Large intestine (tissue), 3 donors: ENCODE measurements at regions not wholly inside any gene's neighbourhood (a gene's known extent, or its start where the extent isn't known, plus 50 kb on each side); places are given as distances from the start of the nearest gene placed in this dataset.
A peak's percentile ranks its signal among the peaks of the same experiment; 100 is the strongest.

Experiments
- DNase-seq, 2 donors: peaks; one replicate each; pipeline versions ENCODE4 v3.0.0 to v3.0.0-alpha.2; 2013
- H3K27ac ChIP-seq: one replicate; pipeline ENCODE4 v1.5.1; 2013; ENCODE audit warnings: low read length
- H3K27me3 ChIP-seq: 2 replicates; pipeline ENCODE4 v1.6.1; 2013; ENCODE audit warnings: low read length; ENCODE audit not compliant: control insufficient read depth, insufficient read depth
- H3K36me3 ChIP-seq: 2 replicates; pipeline ENCODE4 v1.6.1; 2013; ENCODE audit warnings: low read length; ENCODE audit not compliant: control insufficient read depth, insufficient read depth
- H3K4me1 ChIP-seq: one replicate; pipeline ENCODE4 v1.6.1; 2013; ENCODE audit warnings: low read length; ENCODE audit not compliant: control insufficient read depth, insufficient read depth
- H3K4me3 ChIP-seq: one replicate; pipeline ENCODE4 v1.5.1; 2013; ENCODE audit warnings: low read length
- H3K9me3 ChIP-seq: one replicate; pipeline ENCODE4 v1.6.1; 2013; ENCODE audit warnings: mild to moderate bottlenecking, low read depth, low read length, moderate library complexity; ENCODE audit not compliant: control insufficient read depth
- WGBS: methylation state at CpG from one replicate; pipeline ENCODE4 v1.1.5; 2013; ENCODE audit warnings: low lambda C conversion rate; ENCODE audit not compliant: insufficient coverage; 5-methylcytosine and 5-hydroxymethylcytosine counted together

DNA sequence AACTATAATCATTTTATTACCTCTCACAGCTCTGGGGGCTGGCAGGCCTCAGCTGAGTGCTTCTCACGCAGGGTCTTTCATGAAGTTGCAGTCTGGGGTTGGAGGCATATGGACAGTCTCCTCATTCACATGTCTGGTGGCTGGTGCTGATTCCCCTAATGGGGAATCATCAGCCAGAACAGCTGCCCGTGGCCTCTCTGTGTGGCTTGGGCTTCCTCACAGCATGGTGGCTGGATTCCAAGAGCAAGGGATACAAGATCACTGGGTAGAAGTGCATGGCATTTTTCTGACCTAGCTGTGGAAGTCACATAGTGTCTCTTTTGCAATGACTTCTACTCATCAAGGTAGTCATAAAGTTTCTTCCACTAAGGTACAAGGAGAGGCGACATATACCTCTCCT, 59.0 kb upstream of the LAPTM4A start:
- Histone ChIP-seq H3K4me3 (no peak overlapping the region), H3K27me3 (no peaks in the 10 kb centered on the region), H3K9me3 (peaks cover 2% of the 10 kb centered on the region), H3K36me3 (no peaks in the 10 kb centered on the region), H3K27ac (peak overlapping the region; percentile 8), H3K4me1 (peaks cover 40% of the 10 kb centered on the region)
- no CpG with 5 or more reads among the region's 3 CpGs for WGBS
- no peak for DNase-seq

DNA sequence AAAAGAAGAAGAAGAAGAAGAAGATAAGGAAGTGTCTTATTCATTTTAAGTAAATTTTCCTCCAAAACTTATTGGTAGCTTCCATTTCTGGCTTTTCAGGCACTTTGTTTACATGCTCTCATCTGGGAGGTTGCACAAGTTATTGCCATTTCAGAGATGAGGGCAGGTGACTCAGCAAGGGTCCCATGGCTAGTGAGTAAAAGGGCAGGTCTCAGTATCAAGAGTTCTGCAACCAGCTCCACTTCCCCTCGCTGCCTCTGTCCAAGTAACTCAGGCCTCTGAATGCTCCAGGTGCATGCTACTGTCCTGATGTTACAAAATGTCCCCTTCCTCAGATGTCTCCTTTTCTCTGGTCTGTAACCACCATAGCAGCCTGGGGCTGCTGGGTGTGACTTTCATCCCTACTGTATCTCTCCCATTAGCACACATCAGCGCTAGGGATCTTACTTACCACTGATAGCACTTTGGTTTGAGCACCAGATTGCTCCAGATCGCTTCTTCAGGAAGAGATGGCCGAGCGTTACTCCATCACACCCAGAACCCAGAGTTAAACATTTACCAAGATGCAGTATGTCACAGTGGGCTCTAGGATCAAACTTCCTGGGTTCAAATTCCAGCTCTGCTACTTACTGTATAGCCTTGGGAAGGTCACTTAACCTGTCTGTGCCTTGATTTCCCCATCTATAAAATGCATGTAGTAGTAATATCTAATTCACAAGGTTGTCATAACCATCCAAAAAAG, 57.4 kb upstream of the LAPTM4A start:
- DNase-seq, result peak; percentile 61 to 73
- Histone ChIP-seq H3K27me3 (no peaks in the 10 kb centered on the region), H3K4me3 (no peak overlapping the region), H3K36me3 (no peaks in the 10 kb centered on the region), H3K9me3 (peaks cover 2% of the 10 kb centered on the region), H3K27ac (peak overlapping the region; percentile 89), H3K4me1 (peaks cover 25% of the 10 kb centered on the region)
- no CpG with 5 or more reads among the region's 5 CpGs for WGBS

DNA sequence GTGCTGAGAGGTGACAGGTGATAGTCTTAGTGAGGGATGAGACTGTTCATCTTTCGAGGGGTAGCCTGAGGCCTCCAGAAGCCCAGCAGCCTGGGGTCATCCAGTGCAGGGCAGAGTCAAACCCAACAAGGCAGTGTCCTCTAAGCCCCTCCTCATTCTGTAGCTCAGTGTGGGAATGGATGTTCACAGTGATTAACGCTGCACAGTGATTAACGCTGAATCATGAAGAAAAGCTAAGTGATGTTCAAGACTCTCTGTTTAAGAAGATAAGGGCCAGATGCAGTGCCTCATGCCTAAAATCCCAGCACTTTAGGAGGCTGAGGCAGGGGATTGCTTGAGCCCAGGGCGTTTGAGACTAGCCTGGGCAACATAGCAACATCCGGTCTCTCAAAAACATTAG, 56.3 kb upstream of the LAPTM4A start:
- H3K9me3 ChIP-seq, result peaks cover 3% of the 10 kb centered on the region
- peaks cover 16% of the 10 kb centered on the region for H3K4me1 ChIP-seq
- 100% methylated on average over 1 of the region's 5 CpGs for WGBS
- H3K36me3 ChIP-seq, result no peaks in the 10 kb centered on the region
- no peak overlapping the region for H3K4me3 ChIP-seq
- no peak for DNase-seq
- no peaks in the 10 kb centered on the region for H3K27me3 ChIP-seq
- no peak overlapping the region for H3K27ac ChIP-seq

DNA sequence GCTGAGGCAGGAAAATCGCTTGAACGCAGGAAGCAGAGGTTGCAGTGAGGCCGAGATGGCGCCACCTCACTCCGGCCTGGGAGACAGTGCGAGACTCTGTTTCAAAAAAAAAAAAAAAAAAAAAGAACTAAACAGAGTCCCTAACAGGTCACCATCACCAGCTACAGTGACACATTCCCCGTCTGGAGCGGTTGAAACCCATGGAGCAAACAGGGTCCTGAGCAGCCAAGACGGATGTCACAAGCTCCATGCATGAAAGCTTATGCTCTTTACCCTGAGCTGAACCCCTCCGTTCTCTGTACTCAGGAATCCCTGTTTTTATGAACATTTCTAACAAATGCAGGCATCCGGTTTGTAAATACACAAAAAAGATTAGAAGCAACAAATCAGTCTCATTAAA, 55.9 kb upstream of the LAPTM4A start:
- Histone ChIP-seq H3K27me3 (no peaks in the 10 kb centered on the region), H3K9me3 (peaks cover 8% of the 10 kb centered on the region), H3K4me3 (no peak overlapping the region), H3K27ac (no peak overlapping the region), H3K4me1 (peaks cover 16% of the 10 kb centered on the region), H3K36me3 (no peaks in the 10 kb centered on the region)
- DNase-seq, result no peak
- WGBS, result no CpG with 5 or more reads among the region's 11 CpGs

DNA sequence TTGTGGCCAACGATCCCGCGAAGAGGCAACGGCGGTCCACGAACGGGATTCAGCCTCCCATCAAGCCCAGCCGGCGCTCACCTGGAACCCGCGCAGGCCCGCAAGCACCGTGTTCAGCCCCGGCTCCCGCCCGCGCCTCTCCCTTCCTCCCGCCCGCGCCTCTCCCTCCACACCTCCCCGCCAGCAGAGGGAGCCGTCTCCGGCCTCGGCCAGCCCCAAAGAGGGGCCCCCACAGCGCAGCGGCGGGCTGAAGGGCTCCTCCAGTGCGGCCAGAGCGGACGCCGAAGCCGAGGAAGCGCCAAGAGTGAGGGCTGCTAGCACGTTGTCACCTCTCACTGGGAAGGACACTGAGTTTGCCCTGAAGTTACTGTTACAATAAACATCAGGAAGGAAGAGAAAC, 55.3 kb upstream of the LAPTM4A start:
- WGBS, result no CpG with 5 or more reads among the region's 34 CpGs

DNA sequence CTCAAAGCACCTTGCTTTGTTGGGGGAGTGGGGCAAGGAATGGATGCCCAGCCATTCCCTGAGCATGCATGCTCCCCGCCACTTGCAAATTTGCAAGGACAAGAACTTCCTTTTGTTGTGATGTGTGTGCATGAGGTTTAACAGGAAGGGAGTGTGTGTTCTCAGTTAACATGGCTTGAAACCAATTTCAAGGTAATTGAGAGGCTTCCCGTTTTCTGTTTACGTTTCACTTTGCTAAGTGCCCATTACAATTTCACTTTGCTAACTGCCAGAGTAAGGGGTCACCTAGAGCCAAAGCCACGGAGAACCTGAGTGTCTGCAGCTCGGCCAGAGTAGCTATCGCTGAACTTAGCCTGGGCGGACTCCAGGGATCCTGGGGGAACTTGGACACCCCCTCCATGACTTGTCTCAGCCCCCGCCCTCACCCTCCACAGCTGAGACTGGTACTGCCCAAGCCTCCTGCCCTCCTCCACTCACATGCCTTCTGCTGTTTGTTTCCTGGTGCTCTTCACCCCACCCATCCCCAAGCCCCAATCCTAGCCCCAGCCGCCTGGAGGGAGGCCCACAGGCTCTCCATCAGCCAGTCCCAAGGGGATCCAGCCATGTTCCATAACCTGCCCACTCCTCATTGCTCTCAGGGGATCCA, 53.6 kb upstream of the LAPTM4A start:
- Histone ChIP-seq H3K9me3 (peaks cover 19% of the 10 kb centered on the region), H3K36me3 (no peaks in the 10 kb centered on the region), H3K4me1 (peaks cover 10% of the 10 kb centered on the region), H3K4me3 (no peak overlapping the region), H3K27ac (no peak overlapping the region), H3K27me3 (no peaks in the 10 kb centered on the region)
- WGBS, result no CpG with 5 or more reads among the region's 9 CpGs
- no peak for DNase-seq

More for the DNA sequence above, 55.3 kb upstream of the LAPTM4A start:
- H3K4me3 ChIP-seq, result peak overlapping the region; percentile 24
- H3K36me3 ChIP-seq, result no peaks in the 10 kb centered on the region
- no peak overlapping the region for H3K27ac ChIP-seq
- H3K4me1 ChIP-seq, result peaks cover 16% of the 10 kb centered on the region
- peak in 1 of 2 donors; percentile 58 for DNase-seq
- no peaks in the 10 kb centered on the region for H3K27me3 ChIP-seq
- peaks cover 14% of the 10 kb centered on the region for H3K9me3 ChIP-seq

DNA sequence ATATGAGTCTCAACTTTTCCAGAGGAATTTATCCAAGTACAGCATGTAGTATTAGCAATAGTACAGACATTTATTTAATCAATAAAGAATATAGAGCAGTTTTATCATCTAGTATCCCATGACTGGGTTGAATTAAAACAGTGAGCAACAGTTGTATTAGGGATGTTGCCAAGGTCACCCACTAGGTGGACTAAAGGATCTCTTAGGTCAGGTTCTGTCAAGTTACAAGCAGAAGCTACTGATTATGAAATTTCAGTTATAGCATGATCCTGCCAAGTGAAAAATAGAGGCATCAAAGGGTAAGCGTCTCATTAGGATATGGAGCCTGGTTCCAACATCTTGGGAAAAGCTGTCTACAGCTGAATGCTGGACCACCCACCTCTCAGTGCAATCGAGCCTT, 52.1 kb upstream of the LAPTM4A start:
- WGBS, result no CpG with 5 or more reads among the region's 2 CpGs

More for the DNA sequence above, 52.1 kb upstream of the LAPTM4A start:
- Histone ChIP-seq H3K9me3 (peaks cover 19% of the 10 kb centered on the region), H3K27me3 (no peaks in the 10 kb centered on the region), H3K27ac (no peak overlapping the region), H3K4me1 (peaks cover 4% of the 10 kb centered on the region), H3K36me3 (no peaks in the 10 kb centered on the region), H3K4me3 (no peak overlapping the region)
- DNase-seq, result no peak
